Fibroblast of the conjunctiva (primary cell): ENCODE measurements at regions not wholly inside any gene's neighbourhood (a gene's known extent, or its start where the extent isn't known, plus 50 kb on each side); places are given as distances from the start of the nearest gene placed in this dataset.
A peak's percentile ranks its signal among the peaks of the same experiment; 100 is the strongest.
"Not testable (repeated sequence)": the region's sequence is repeated elsewhere in the genome, so short reads cannot be mapped to it uniquely, and the experiment has no call there.

Experiments
- DNase-seq: peaks from one replicate; pipeline ENCODE4 v3.0.0-alpha.2; 2010; ENCODE audit warnings: low read depth

GRCh38 chr20:11173916-11174315 lies 500.1 kb upstream of the JAG1 start:
- DNase-seq = no peak

GRCh38 chr20:11174861-11175260 lies 501.1 kb upstream of the JAG1 start:
- DNase-seq = no peak

- no peak for DNase-seq
Measured at GRCh38 chr20:11176431-11176830, 502.6 kb upstream of the JAG1 start.

GRCh38 chr20:11178946-11179654 lies 505.3 kb upstream of the JAG1 start:
- no peak for DNase-seq

GRCh38 chr20:11180186-11180585 lies 506.4 kb upstream of the JAG1 start:
- no peak for DNase-seq

- not testable (repeated sequence) for DNase-seq
Measured at GRCh38 chr20:11181129-11181528, 507.3 kb upstream of the JAG1 start.

- DNase-seq = no peak
Measured at GRCh38 chr20:11181966-11182365, 508.2 kb upstream of the JAG1 start.

- DNase-seq = no peak
Measured at GRCh38 chr20:11182720-11183119, 508.9 kb upstream of the JAG1 start.

- DNase-seq = no peak
Measured at GRCh38 chr20:11186301-11187008, 512.7 kb upstream of the JAG1 start.

- no peak for DNase-seq
Measured at GRCh38 chr20:11188843-11189603, 515.2 kb upstream of the JAG1 start.

- DNase-seq = no peak
Measured at GRCh38 chr20:11190741-11191140, 516.9 kb upstream of the JAG1 start.

- no peak for DNase-seq
Measured at GRCh38 chr20:11192106-11192505, 518.3 kb upstream of the JAG1 start.

GRCh38 chr20:11193241-11193640 lies 519.4 kb upstream of the JAG1 start:
- no peak for DNase-seq

- no peak for DNase-seq
Measured at GRCh38 chr20:11195169-11195568, 521.4 kb upstream of the JAG1 start.

- no peak for DNase-seq
Measured at GRCh38 chr20:11195899-11196558, 522.2 kb upstream of the JAG1 start.

- no peak for DNase-seq
Measured at GRCh38 chr20:11197851-11198250, 524.1 kb upstream of the JAG1 start.

- no peak for DNase-seq
Measured at GRCh38 chr20:11200423-11200822, 526.6 kb upstream of the JAG1 start.

- DNase-seq = peak; percentile 64
Measured at GRCh38 chr20:11204926-11205768, 531.3 kb upstream of the JAG1 start.

GRCh38 chr20:11205769-11206362 lies 532.1 kb upstream of the JAG1 start:
- DNase-seq = no peak

GRCh38 chr20:11207749-11208502 lies 534.1 kb upstream of the JAG1 start:
- no peak for DNase-seq
